ENCODE measurements at regions not wholly inside any gene's neighbourhood (a gene's known extent, or its start where the extent isn't known, plus 50 kb on each side); places are given as distances from the start of the nearest gene placed in this dataset.
"Not testable (repeated sequence)": the region's sequence is repeated elsewhere in the genome, so short reads cannot be mapped to it uniquely, and the experiment has no call there.

DNA sequence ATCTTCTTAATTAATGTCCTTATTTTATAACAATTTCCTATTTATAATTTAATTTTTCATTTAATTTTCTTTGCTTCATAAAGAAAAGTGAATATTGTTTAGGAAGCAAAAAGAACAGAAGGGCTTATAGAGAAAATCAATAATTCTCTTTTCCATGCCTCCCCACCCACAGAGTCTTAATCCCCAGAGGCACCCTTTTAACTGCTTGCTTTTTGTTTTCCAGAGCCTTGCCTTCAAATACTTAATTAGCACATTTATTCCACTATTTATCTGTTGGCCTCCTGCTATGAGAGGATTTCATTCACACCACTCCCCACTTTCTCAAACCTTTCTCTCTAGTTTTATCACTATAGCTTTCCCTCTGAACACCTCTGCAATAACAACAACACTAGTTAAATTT is 373.6 kb downstream of the MBD2 start:
- TF ChIP-seq, protein P1, sequence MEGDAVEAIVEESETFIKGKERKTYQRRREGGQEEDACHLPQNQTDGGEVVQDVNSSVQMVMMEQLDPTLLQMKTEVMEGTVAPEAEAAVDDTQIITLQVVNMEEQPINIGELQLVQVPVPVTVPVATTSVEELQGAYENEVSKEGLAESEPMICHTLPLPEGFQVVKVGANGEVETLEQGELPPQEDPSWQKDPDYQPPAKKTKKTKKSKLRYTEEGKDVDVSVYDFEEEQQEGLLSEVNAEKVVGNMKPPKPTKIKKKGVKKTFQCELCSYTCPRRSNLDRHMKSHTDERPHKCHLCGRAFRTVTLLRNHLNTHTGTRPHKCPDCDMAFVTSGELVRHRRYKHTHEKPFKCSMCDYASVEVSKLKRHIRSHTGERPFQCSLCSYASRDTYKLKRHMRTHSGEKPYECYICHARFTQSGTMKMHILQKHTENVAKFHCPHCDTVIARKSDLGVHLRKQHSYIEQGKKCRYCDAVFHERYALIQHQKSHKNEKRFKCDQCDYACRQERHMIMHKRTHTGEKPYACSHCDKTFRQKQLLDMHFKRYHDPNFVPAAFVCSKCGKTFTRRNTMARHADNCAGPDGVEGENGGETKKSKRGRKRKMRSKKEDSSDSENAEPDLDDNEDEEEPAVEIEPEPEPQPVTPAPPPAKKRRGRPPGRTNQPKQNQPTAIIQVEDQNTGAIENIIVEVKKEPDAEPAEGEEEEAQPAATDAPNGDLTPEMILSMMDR (IDR thresholded peaks at IDR 0.05; ENCODE audit: borderline replicate concordance, insufficient read depth, low read depth, low read length) = no peak
- no peak overlapping the region for H3K4me3 ChIP-seq (ENCODE audit: low read depth, low read length)

DNA sequence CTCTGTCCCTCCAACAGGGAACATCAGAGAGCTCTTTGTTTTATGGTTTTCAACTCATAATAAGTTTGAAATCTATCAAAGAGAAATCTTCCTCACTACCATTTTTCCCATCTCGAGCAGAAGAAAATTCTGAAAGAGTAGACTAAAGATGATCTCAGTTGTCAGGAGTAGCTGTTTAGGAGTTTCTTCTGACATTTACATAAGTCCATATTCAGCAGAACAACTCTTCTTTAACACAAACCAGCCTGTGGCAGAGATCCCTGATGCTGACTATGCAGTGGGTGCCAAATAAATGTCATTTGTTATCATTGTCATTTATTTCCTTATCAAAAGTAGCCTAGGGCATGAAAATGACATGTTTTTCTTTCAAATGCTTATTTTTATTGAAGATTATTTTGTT is 380.7 kb downstream of the MBD2 start:
- no peak overlapping the region for H3K4me3 ChIP-seq (ENCODE audit: low read depth, low read length)
- TF ChIP-seq, protein P1 (IDR thresholded peaks at IDR 0.05; ENCODE audit: borderline replicate concordance, insufficient read depth, low read depth, low read length) = no peak

DNA sequence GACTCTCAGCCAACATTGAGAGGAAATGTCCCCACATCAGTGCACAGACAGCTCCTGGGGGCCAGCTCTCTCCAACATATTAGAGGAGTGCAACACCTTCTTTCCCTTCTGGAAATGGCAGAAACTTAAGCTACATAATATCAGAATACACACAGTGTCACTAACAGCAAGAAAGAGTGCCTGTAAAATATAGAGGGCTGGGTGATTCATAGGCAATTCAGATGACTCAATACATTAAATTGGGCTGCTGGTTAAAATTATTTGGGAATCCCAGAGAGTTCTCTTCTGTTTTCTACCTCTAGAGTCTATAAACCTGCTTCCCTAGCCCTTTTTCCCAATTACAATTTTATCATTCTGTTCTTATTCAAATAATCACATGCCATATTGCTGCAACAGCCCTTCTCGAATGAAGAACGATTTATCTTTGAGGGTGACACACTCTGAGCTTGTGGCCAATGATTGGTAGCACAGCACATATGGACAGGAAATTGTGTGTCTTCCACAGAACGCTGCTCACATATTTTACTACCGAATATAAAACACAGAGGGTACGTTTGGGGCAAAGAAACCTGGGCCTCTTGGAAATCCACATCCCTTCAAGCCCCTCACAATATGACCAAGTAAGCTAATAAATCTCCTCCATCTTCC is 381.2 kb downstream of the MBD2 start:
- TF ChIP-seq, protein P1 (IDR thresholded peaks at IDR 0.05; ENCODE audit: borderline replicate concordance, insufficient read depth, low read depth, low read length) = no peak
- H3K4me3 ChIP-seq (ENCODE audit: low read depth, low read length) = no peak overlapping the region

DNA sequence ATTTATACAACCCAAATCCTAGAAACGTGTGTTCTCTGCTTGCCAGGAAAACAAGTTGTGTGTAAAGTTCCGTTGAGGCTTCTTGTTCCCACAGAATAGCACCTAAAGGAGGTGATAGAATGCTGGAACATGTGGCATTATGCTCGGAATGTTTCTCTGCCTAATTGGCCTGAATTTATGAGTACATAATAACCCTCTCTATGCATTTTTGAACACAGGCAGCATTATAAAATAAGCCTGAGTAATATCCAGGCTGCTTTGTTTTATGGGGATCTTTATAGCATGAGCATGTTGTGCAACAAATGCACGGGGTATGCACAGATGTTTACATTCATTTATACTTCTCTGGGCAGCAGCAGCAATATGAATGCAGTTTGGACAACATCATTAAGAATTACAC is 385.7 kb downstream of the MBD2 start:
- TF ChIP-seq, protein P1 (IDR thresholded peaks at IDR 0.05; ENCODE audit: borderline replicate concordance, insufficient read depth, low read depth, low read length) = no peak
- H3K4me3 ChIP-seq (ENCODE audit: low read depth, low read length) = no peak overlapping the region

DNA sequence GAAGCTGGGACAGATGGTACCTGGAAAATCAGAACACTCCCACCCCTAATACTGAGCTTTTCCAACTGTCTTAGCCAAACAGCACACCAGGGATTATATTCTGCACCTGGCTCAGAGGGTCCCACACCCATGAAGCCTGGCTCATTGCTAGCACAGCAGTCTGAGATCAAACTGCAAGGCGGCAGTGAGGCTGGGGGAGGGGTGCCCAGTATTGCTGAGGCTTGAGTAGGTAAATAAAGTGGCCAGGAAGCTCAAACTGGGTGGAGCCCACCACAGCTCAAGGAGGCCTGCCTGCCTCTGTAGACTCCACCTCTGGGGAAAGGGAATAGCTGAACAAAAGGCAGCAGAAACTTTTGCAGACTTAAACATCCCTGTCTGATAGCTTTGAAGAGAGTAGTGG is 403.3 kb downstream of the MBD2 start:
- H3K4me3 ChIP-seq (ENCODE audit: low read depth, low read length) = not testable (repeated sequence)

DNA sequence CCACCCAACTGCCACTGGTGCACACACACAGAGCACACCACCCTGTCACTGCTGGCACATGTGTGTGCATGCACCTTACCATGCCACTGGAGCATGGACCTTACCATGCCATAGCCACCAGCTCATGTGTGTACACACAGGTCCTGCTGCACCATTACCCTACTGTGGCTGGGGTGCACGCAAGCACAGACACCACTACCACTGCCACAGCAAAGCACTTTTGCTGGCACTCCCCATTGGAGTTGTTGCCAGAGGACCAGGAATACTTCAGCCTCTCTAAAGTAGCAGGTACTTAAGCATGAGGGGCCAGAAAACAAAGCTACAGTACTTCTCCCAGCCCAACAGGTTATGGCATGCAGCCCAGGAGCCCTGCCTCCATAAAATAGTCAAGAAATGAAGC is 404.8 kb downstream of the MBD2 start:
- H3K4me3 ChIP-seq (ENCODE audit: low read depth, low read length) = no peak overlapping the region
- TF ChIP-seq, protein P1 (IDR thresholded peaks at IDR 0.05; ENCODE audit: borderline replicate concordance, insufficient read depth, low read depth, low read length) = no peak

DNA sequence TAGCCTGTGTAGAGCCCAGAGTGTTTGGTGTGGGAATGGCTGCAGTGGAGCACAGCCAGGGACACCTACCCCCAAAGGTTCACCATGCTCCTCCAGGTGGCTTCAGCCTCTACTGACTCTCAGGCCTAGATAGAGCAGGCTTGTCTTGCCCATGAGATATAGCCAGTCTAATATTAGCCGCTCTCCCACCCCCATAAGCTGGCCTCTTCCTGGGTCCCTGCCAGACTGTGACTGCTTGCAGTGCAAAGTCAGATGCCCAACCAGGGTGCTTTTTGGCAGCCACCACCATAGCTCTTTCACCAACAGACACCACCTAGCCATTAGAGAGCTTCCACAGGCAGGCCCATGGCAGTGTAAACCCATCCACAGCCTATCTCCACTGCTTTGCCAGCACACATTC is 405.3 kb downstream of the MBD2 start:
- H3K4me3 ChIP-seq (ENCODE audit: low read depth, low read length) = no peak overlapping the region
- TF ChIP-seq, protein P1 (IDR thresholded peaks at IDR 0.05; ENCODE audit: borderline replicate concordance, insufficient read depth, low read depth, low read length) = no peak
